ENCODE measurements at regions not wholly inside any gene's neighbourhood (a gene's known extent, or its start where the extent isn't known, plus 50 kb on each side); places are given as distances from the start of the nearest gene placed in this dataset.

- Histone ChIP-seq H3K27me3 (replicated peaks in 1 of 7) (no peaks in the 10 kb centered on the region), H3K9me3 (no peaks in the 10 kb centered on the region), H3K4me1 (peaks cover 0 to 11% (median 8%) of the 10 kb centered on the region in 6 donors), H3K36me3 (no peaks in the 10 kb centered on the region), H3K4me3 (no peak overlapping the region), H3K27ac (no peak overlapping the region)
- WGBS, 5 donors: 70 to 86% (median 71%) methylated on average over 1 of the region's 1 CpG
- no peak for DNase-seq
- TF ChIP-seq CTCF (IDR thresholded peaks at IDR 0.05 in 8 of 11, conservative IDR thresholded peaks at IDR 0.05 in 3 of 11) (no peak), POLR2A (IDR thresholded peaks at IDR 0.05) (no peak), POLR2AphosphoS5 (IDR thresholded peaks at IDR 0.05) (no peak)
- intact Hi-C loops (cut with DNase I; ENCODE audit: low total_unique reads): no loop called here
Measured at GRCh38 chr4:123624959-123625358, 228.4 kb downstream of the SPRY1 start.

GRCh38 chr4:123628288-123628687 is 231.7 kb downstream of the SPRY1 start:
- 88 to 100% (median 95%) methylated on average over 1 of the region's 1 CpG for WGBS, 5 donors
- Histone ChIP-seq H3K36me3 (no peaks in the 10 kb centered on the region), H3K27me3 (replicated peaks in 1 of 7) (no peaks in the 10 kb centered on the region), H3K4me1 (no peaks in the 10 kb centered on the region), H3K27ac (no peak overlapping the region), H3K4me3 (no peak overlapping the region), H3K9me3 (no peaks in the 10 kb centered on the region)
- no peak for DNase-seq
- TF ChIP-seq POLR2A (IDR thresholded peaks at IDR 0.05): no peak
- no peak for TF ChIP-seq POLR2AphosphoS5 (IDR thresholded peaks at IDR 0.05)
- intact Hi-C loops (cut with DNase I; ENCODE audit: low total_unique reads): no loop called here

GRCh38 chr4:123631786-123632692 is 235.4 kb downstream of the SPRY1 start:
- Histone ChIP-seq H3K4me1 (no peaks in the 10 kb centered on the region), H3K9me3 (peaks cover 0 to 14% (median 0%) of the 10 kb centered on the region in 8 donors), H3K4me3 (no peak overlapping the region), H3K27me3 (replicated peaks in 1 of 7) (no peaks in the 10 kb centered on the region), H3K36me3 (no peaks in the 10 kb centered on the region), H3K27ac (no peak overlapping the region)
- intact Hi-C loops (cut with DNase I; ENCODE audit: low total_unique reads): no loop called here
- no peak for TF ChIP-seq POLR2AphosphoS5 (IDR thresholded peaks at IDR 0.05)
- TF ChIP-seq CTCF (IDR thresholded peaks at IDR 0.05 in 8 of 11, conservative IDR thresholded peaks at IDR 0.05 in 3 of 11): no peak
- no peak for TF ChIP-seq POLR2A (IDR thresholded peaks at IDR 0.05)
- WGBS, 5 donors: 56 to 67% (median 64%) methylated on average over 7 of the region's 7 CpGs
- no peak for DNase-seq

- TF ChIP-seq POLR2A (IDR thresholded peaks at IDR 0.05): no peak
- no peak for TF ChIP-seq POLR2AphosphoS5 (IDR thresholded peaks at IDR 0.05)
- TF ChIP-seq CTCF (IDR thresholded peaks at IDR 0.05 in 8 of 11, conservative IDR thresholded peaks at IDR 0.05 in 3 of 11): no peak
- Histone ChIP-seq H3K4me1 (no peaks in the 10 kb centered on the region), H3K36me3 (no peaks in the 10 kb centered on the region), H3K4me3 (no peak overlapping the region), H3K27me3 (replicated peaks in 1 of 7) (no peaks in the 10 kb centered on the region), H3K27ac (no peak overlapping the region), H3K9me3 (peaks cover 0 to 18% (median 0%) of the 10 kb centered on the region in 8 donors)
- no peak for DNase-seq
- intact Hi-C loops (cut with DNase I; ENCODE audit: low total_unique reads): no loop called here
- WGBS, 5 donors: 83 to 92% (median 88%) methylated on average over 3 of the region's 3 CpGs
Measured at GRCh38 chr4:123632693-123633030, 236.1 kb downstream of the SPRY1 start.
